ENCODE measurements at regions not wholly inside any gene's neighbourhood (a gene's known extent, or its start where the extent isn't known, plus 50 kb on each side); places are given as distances from the start of the nearest gene placed in this dataset.

DNA sequence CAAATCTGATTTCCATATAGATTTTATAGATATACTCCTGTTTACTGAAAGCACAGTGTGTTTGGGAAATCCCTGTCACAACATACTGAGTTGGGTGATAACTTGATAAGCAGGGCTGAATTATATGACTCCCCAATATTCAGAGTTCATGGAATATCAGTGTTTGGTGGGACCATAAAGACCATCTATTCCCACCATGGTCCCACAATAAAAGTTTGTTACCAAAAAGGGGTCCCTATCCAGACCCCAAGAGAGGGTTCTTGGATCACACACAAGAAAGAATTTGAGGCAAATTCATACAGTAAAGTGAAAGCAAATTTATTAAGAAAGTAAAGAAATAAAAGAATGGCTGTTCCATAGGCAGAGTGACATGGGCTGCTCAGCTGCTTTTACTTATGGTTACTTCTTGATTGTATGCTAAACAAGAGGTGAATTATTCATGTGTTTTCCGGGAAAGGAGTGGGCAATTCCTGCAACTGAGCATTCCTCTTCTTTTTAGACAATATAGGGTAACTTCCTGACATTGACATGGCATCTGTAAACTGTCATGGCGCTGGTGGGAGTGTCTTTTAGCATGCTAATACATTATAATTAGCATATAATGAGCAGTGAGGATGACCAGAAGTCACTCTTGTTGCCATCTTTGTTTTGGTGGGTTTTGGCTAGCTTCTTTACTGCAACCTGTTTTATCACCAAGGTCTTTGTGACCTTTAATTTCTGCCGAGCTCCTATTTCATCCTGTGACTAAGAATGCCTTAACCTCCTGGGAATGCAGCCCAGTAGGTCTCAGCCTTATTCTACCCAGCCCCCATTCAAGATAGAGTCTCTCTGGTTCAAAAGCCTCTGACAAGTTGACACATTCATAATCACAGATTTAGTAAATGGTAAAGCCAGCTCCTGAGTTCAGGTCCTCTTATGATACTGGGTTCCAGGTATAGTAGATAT is 240.6 kb upstream of the PDGFD start:
- TF ChIP-seq CTCF (IDR thresholded peaks at IDR 0.05; ENCODE audit: low read depth, low read length): no peak
- no peak for TF ChIP-seq MYC (IDR thresholded peaks at IDR 0.05; ENCODE audit: low read depth, low read length)
- TF ChIP-seq, protein P1, sequence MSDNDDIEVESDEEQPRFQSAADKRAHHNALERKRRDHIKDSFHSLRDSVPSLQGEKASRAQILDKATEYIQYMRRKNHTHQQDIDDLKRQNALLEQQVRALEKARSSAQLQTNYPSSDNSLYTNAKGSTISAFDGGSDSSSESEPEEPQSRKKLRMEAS (IDR thresholded peaks at IDR 0.05; ENCODE audit: low read depth, low read length): no peak
